ENCODE measurements at regions not wholly inside any gene's neighbourhood (a gene's known extent, or its start where the extent isn't known, plus 50 kb on each side); places are given as distances from the start of the nearest gene placed in this dataset.

GRCh38 chr5:84546686-84547085, 162.0 kb upstream of the EDIL3 start:
- Histone ChIP-seq H3K27me3 (no peaks in the 10 kb centered on the region), H3K4me1 (no peaks in the 10 kb centered on the region), H3K4me3 (no peak overlapping the region), H3K27ac (no peak overlapping the region), H3K9me3 (peaks cover 0 to 1% of the 10 kb centered on the region in 2 donors), H3K36me3 (no peaks in the 10 kb centered on the region)
- intact Hi-C loops (cut with DNase I) = no loop called here
- TF ChIP-seq CTCF (IDR thresholded peaks at IDR 0.05) = no peak
- DNase-seq = no peak
- no peak for ATAC-seq

DNA sequence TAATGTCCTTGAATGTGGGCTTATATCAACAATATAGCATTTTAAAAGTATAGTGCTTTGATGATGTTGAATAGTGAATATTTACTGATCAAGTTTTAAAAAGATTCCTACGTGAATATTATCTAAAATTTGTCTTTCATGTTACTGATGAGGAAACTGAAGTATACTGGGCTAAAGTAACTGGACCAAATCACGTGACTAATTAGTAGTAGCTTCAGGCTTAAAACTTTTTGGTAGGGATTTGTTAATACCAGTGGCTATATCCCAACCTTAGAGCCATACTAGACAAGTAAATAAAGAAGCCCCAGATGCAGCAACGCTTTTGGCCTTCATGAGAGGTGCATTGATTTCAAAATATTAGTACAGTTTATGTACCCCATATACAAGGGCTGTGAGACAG, 152.1 kb upstream of the EDIL3 start:
- H3K36me3 ChIP-seq = no peaks in the 10 kb centered on the region
- DNase-seq (no peak), ATAC-seq (no peak)
- TF ChIP-seq CTCF (IDR thresholded peaks at IDR 0.05) = no peak
- no peak overlapping the region for H3K27ac ChIP-seq
- no peaks in the 10 kb centered on the region for H3K27me3 ChIP-seq
- intact Hi-C loops (cut with DNase I) = no loop called here
- H3K9me3 ChIP-seq = peaks cover 3 to 20% of the 10 kb centered on the region in 2 donors
- no peaks in the 10 kb centered on the region for H3K4me1 ChIP-seq
- H3K4me3 ChIP-seq = no peak overlapping the region

GRCh38 chr5:84535281-84535680, 150.6 kb upstream of the EDIL3 start:
- Histone ChIP-seq H3K4me3 (no peak overlapping the region), H3K27me3 (no peaks in the 10 kb centered on the region), H3K4me1 (no peaks in the 10 kb centered on the region), H3K9me3 (peaks cover 3 to 11% of the 10 kb centered on the region in 2 donors), H3K27ac (no peak overlapping the region), H3K36me3 (no peaks in the 10 kb centered on the region)
- TF ChIP-seq CTCF (IDR thresholded peaks at IDR 0.05) = no peak
- no peak for DNase-seq
- no peak for ATAC-seq
- intact Hi-C loops (cut with DNase I) = no loop called here

DNA sequence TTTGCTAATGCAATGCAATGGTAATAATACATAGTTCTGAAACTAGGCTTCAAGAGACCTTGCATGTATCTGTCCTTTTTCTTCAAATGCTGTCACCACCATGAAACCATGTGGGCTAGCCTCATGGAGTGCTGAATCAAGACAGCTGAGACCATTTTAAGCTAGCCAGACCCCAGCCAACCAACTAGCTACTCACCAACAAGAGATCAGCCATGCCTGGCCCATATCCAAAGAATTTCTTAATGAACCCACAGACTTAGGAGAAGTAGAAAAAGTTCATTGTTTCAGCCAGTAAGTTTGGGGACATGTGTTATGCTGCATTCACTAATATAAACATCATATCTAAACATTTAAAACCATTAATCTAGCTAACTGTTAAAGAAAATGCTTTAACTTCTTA, 139.8 kb upstream of the EDIL3 start:
- Histone ChIP-seq H3K4me3 (no peak overlapping the region), H3K36me3 (no peaks in the 10 kb centered on the region), H3K4me1 (no peaks in the 10 kb centered on the region), H3K27me3 (no peaks in the 10 kb centered on the region), H3K9me3 (no peaks in the 10 kb centered on the region), H3K27ac (no peak overlapping the region)
- peak in 2 of 4 donors; percentile 5 to 6 for DNase-seq
- no peak for ATAC-seq
- no peak for TF ChIP-seq CTCF (IDR thresholded peaks at IDR 0.05)
- intact Hi-C loops (cut with DNase I) = no loop called here

DNA sequence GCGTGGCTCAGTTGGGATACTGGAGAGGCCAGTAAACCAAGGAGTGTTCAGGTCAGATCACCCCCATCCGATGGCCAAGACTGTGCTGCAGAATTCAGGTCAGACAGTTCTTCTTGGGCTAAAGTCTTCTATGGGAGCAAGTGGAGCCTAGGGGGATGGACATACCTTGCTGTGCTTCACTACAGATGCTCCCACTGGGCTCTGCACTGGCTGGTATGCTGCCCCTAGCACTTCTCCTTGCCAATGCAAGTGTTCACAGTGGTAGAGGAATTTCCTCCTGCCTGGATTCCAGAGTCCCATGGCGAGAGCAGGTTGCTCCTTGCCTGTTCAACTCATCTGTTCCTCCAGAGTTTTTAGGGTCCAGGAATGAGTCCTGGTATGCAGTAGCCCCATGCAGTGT, 134.2 kb upstream of the EDIL3 start:
- H3K4me1 ChIP-seq = no peaks in the 10 kb centered on the region
- H3K9me3 ChIP-seq = no peaks in the 10 kb centered on the region
- no peaks in the 10 kb centered on the region for H3K27me3 ChIP-seq
- intact Hi-C loops (cut with DNase I) = no loop called here
- no peak for TF ChIP-seq CTCF (IDR thresholded peaks at IDR 0.05)
- H3K27ac ChIP-seq = no peak overlapping the region
- no peak for DNase-seq
- no peak for ATAC-seq
- no peaks in the 10 kb centered on the region for H3K36me3 ChIP-seq
- no peak overlapping the region for H3K4me3 ChIP-seq
